ENCODE measurements at regions not wholly inside any gene's neighbourhood (a gene's known extent, or its start where the extent isn't known, plus 50 kb on each side); places are given as distances from the start of the nearest gene placed in this dataset.

DNA sequence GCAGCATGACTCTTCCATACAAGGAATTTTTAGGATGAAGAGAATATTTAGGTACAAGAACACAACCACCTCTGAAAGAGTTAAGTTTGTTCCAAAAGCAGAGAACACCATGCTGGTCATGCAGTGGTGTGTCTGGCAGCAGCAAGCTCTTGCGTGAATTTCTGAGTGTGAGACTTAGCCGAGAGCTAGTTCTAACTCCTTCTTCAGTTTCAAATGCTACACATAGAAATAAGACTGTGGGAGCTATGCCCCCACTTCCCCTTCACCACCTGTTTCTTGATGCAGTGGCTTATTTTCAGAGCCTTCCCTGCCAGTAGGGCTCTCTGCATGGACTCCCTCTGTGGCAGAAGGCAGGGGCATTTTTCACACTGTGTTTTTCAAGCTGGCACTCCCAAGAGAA is 122.9 kb upstream of the ZNF366 start:
- peaks cover 2% of the 10 kb centered on the region for H3K27me3 Mint-ChIP-seq (ENCODE audit: insufficient read depth)
- Histone ChIP-seq H3K9me3 (ENCODE audit: control insufficient read depth, low read length) (no peaks in the 10 kb centered on the region), H3K27ac (ENCODE audit: low read depth, low read length) (no peak overlapping the region), H3K27me3 (ENCODE audit: control insufficient read depth, insufficient read depth, low read length, poor library complexity, severe bottlenecking) (no peaks in the 10 kb centered on the region), H3K9ac (ENCODE audit: extremely low read depth, low read length, poor library complexity, severe bottlenecking) (no peak overlapping the region), H3K4me3 (ENCODE audit: low read length) (no peak overlapping the region), H3K4me1 (ENCODE audit: control insufficient read depth, insufficient read depth, low read length) (no peaks in the 10 kb centered on the region), H3K36me3 (ENCODE audit: control insufficient read depth, insufficient read depth, low read length) (no peaks in the 10 kb centered on the region)
- H3K4me3 Mint-ChIP-seq = no peak overlapping the region
- peaks cover 2% of the 10 kb centered on the region for H3K4me1 Mint-ChIP-seq
- TF ChIP-seq, protein P1, sequence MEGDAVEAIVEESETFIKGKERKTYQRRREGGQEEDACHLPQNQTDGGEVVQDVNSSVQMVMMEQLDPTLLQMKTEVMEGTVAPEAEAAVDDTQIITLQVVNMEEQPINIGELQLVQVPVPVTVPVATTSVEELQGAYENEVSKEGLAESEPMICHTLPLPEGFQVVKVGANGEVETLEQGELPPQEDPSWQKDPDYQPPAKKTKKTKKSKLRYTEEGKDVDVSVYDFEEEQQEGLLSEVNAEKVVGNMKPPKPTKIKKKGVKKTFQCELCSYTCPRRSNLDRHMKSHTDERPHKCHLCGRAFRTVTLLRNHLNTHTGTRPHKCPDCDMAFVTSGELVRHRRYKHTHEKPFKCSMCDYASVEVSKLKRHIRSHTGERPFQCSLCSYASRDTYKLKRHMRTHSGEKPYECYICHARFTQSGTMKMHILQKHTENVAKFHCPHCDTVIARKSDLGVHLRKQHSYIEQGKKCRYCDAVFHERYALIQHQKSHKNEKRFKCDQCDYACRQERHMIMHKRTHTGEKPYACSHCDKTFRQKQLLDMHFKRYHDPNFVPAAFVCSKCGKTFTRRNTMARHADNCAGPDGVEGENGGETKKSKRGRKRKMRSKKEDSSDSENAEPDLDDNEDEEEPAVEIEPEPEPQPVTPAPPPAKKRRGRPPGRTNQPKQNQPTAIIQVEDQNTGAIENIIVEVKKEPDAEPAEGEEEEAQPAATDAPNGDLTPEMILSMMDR (conservative IDR thresholded peaks at IDR 0.05) = no peak
- H3K27ac Mint-ChIP-seq = no peak overlapping the region
- H3K9me3 Mint-ChIP-seq = no peaks in the 10 kb centered on the region
- DNase-seq = no peak
- H3K36me3 Mint-ChIP-seq (ENCODE audit: low read depth) = no peaks in the 10 kb centered on the region
- WGBS, 2 experiments (ENCODE audit: insufficient coverage in 1 of 2, insufficient read length in 1 of 2) = 83 to 97% methylated on average over 2 of the region's 2 CpGs

DNA sequence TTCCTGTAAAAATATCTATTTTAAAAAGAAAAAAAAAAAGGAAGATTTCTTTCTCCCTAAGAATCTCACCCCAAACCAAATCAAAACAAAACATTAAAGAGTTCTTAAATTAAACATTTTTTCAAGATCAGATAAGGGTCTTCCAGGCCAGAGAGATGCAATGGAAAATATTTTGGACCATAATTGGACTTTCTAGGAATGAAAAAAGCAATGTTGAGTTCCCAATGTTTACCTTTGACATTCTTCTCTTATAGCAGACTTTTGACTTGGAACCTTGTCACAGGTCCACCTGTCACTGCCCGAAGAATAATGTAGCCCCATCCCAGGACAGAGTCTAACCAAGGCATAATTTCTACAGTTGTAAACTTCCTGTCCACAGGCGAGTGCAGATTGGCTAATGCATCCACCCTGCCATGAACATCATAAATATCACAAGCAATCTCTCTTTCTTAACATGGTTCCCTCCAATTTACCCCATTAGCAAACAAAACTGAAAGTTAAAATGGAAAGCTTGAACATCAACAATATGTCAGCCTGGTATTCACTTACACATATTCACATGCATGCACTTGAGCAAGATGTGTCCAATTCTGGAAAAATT is 121.7 kb upstream of the ZNF366 start:
- Histone ChIP-seq H3K27ac (ENCODE audit: low read depth, low read length) (no peak overlapping the region), H3K4me3 (ENCODE audit: low read length) (no peak overlapping the region), H3K27me3 (ENCODE audit: control insufficient read depth, insufficient read depth, low read length, poor library complexity, severe bottlenecking) (no peaks in the 10 kb centered on the region), H3K9me3 (ENCODE audit: control insufficient read depth, low read length) (no peaks in the 10 kb centered on the region), H3K36me3 (ENCODE audit: control insufficient read depth, insufficient read depth, low read length) (no peaks in the 10 kb centered on the region), H3K9ac (ENCODE audit: extremely low read depth, low read length, poor library complexity, severe bottlenecking) (no peak overlapping the region), H3K4me1 (ENCODE audit: control insufficient read depth, insufficient read depth, low read length) (no peaks in the 10 kb centered on the region)
- no peaks in the 10 kb centered on the region for H3K9me3 Mint-ChIP-seq
- no peak for DNase-seq
- no peaks in the 10 kb centered on the region for H3K36me3 Mint-ChIP-seq (ENCODE audit: low read depth)
- TF ChIP-seq, protein P1 (conservative IDR thresholded peaks at IDR 0.05) = no peak
- H3K4me1 Mint-ChIP-seq = peaks cover 2% of the 10 kb centered on the region
- H3K27me3 Mint-ChIP-seq (ENCODE audit: insufficient read depth) = peaks cover 5% of the 10 kb centered on the region
- no peak overlapping the region for H3K4me3 Mint-ChIP-seq
- 80 to 84% methylated on average over 1 to 2 of the region's 2 CpGs for WGBS, 2 experiments (ENCODE audit: insufficient coverage in 1 of 2, insufficient read length in 1 of 2)
- H3K27ac Mint-ChIP-seq = no peak overlapping the region

DNA sequence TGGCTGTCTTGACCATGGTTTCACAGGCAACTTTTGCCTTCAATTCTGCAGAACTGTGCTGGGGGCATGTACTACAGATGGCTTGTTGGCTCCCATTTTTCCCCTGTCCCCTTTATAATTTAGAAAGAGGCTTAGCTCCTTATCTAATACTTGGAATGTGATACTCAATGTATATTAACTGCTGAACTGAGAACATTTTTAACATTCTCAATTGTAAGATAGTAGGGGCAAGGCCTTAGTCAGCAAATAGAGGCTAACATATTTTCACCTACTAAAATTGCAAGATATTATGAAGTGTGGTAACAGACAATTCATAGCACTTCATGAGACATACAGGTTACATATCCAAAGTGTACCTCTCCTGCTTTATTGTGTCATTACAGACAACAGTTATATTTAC is 118.1 kb upstream of the ZNF366 start:
- H3K4me3 ChIP-seq (ENCODE audit: low read length) = no peak overlapping the region
- Mint-ChIP-seq H3K27me3 (ENCODE audit: insufficient read depth) (peaks cover 20% of the 10 kb centered on the region), H3K9me3 (no peaks in the 10 kb centered on the region), H3K4me3 (no peak overlapping the region), H3K4me1 (no peaks in the 10 kb centered on the region), H3K27ac (no peak overlapping the region), H3K36me3 (ENCODE audit: low read depth) (no peaks in the 10 kb centered on the region)
- no peak overlapping the region for H3K27ac ChIP-seq (ENCODE audit: low read depth, low read length)
- no peaks in the 10 kb centered on the region for H3K9me3 ChIP-seq (ENCODE audit: control insufficient read depth, low read length)
- TF ChIP-seq, protein P1 (conservative IDR thresholded peaks at IDR 0.05) = no peak
- H3K4me1 ChIP-seq (ENCODE audit: control insufficient read depth, insufficient read depth, low read length) = no peaks in the 10 kb centered on the region
- no peak for DNase-seq
- no peaks in the 10 kb centered on the region for H3K27me3 ChIP-seq (ENCODE audit: control insufficient read depth, insufficient read depth, low read length, poor library complexity, severe bottlenecking)
- H3K36me3 ChIP-seq (ENCODE audit: control insufficient read depth, insufficient read depth, low read length) = no peaks in the 10 kb centered on the region
- H3K9ac ChIP-seq (ENCODE audit: extremely low read depth, low read length, poor library complexity, severe bottlenecking) = no peak overlapping the region
